MM.1S (cell line): ENCODE measurements at regions not wholly inside any gene's neighbourhood (a gene's known extent, or its start where the extent isn't known, plus 50 kb on each side); places are given as distances from the start of the nearest gene placed in this dataset.

Source experiments
- CTCF ChIP-seq: fragments of 300-600 bp; sonication (generic); IDR thresholded peaks from 2 replicates; pipeline ENCODE4 v1.5.1; 2016; ENCODE audit warnings: antibody characterized with exemption, low read length, mixed read lengths
- EZH2 ChIP-seq: fragments of 300-600 bp; sonication (generic); optimal IDR thresholded peaks from 2 replicates; pipeline ENCODE3; 2017; ENCODE audit warnings: low read depth, mild to moderate bottlenecking, antibody characterized with exemption, low read length, mixed read lengths
- EZH2phosphoT487 ChIP-seq: fragments of 300-600 bp; sonication (generic); IDR thresholded peaks from 2 replicates; pipeline ENCODE4 v1.6.1; 2018; ENCODE audit warnings: antibody characterized with exemption, low read length

GRCh38 chr5:178797101-178797521, 62.6 kb upstream of the ZNF354B start:
- TF ChIP-seq EZH2 (no peak), CTCF (no peak), EZH2phosphoT487 (no peak)
